Uterus (tissue), 3 donors: ENCODE measurements at regions not wholly inside any gene's neighbourhood (a gene's known extent, or its start where the extent isn't known, plus 50 kb on each side); places are given as distances from the start of the nearest gene placed in this dataset.

ENCODE experiments used
- DNase-seq, 2 donors: peaks; one replicate each; pipeline ENCODE4 v3.0.0-alpha.2; 2019 to 2020
- H3K27ac ChIP-seq, 2 donors: fragments of 200-600 bp; sonication (generic); 1 replicate in 1 of 2; 2 replicates in 1 of 2; pipeline ENCODE4 v1.5.1; 2016 to 2018
- H3K27me3 ChIP-seq, 2 donors: fragments of 200-600 bp; sonication (generic); one replicate each; pipeline ENCODE4 v1.5.1; 2018 to 2019; ENCODE audit warnings: control low read depth in 1 of 2
- H3K36me3 ChIP-seq, 2 donors: fragments of 200-600 bp; sonication (generic); one replicate each; pipeline ENCODE4 v1.5.1; 2019; ENCODE audit warnings: control low read depth in 1 of 2
- H3K4me1 ChIP-seq, 2 donors: fragments of 200-600 bp; sonication (generic); one replicate each; pipeline ENCODE4 v1.5.1; 2018 to 2019; ENCODE audit warnings: control low read depth in 1 of 2
- H3K4me3 ChIP-seq, 2 donors: fragments of 200-600 bp; sonication (generic); 1 replicate in 1 of 2; 2 replicates in 1 of 2; pipeline ENCODE4 v1.5.1; 2018 to 2019; ENCODE audit warnings: mild to moderate bottlenecking in 1 of 2
- H3K9me3 ChIP-seq, 2 donors: fragments of 200-600 bp; sonication (generic); one replicate each; pipeline ENCODE4 v1.5.1; 2019; ENCODE audit warnings: control low read depth in 1 of 2
- CTCF ChIP-seq, 4 experiments: fragments of 200-600 bp in 2 of 4; fragments of 450-650 bp in 2 of 4; sonication (generic) in 2 of 4; IDR thresholded peaks; one replicate each; pipeline ENCODE4 v1.5.1; 2016 to 2019; ENCODE audit warnings: antibody characterized with exemption in 4 of 4, mild to moderate bottlenecking in 2 of 4, moderate library complexity in 1 of 4
- POLR2A ChIP-seq, 2 donors: fragments of 450-650 bp; IDR thresholded peaks; one replicate each; pipeline ENCODE4 v1.6.1; 2016; ENCODE audit warnings: antibody characterized with exemption in 2 of 2, mild to moderate bottlenecking in 1 of 2, moderate library complexity in 1 of 2
- intact Hi-C: fragments of 100-400 bp; cut with DNase I; formaldehyde crosslinking; loops from one replicate; pipeline ENCODE4 v1.15.1; 2023; ENCODE audit warnings: low total_unique reads
- donor health status: DM: yes; HTN: yes; CAD: no.

DNA sequence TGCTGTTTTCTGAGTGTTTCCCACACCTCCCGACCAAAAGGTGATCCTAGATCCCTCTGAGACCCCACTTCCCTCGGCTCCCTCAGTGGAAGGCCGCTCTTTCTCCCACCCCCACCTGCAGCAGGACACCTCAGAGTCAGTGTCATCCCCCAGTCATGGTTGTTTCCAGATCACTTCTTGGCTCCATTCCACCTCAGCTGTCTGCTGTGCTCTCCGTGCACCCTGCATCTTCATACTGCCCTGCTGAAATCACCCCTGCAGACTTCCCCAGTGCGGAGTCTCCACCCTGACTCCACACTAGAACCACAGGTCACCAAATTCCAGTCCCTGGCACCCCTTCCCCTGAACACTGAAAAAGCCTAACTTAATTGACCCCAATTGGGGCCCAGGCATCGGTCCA, 255.1 kb upstream of the CDYL start:
- H3K4me1 ChIP-seq = no peaks in the 10 kb centered on the region
- DNase-seq = no peak

GRCh38 chr6:4518506-4518905, 257.7 kb upstream of the CDYL start:
- no peak for TF ChIP-seq CTCF (IDR thresholded peaks at IDR 0.05)
- TF ChIP-seq POLR2A (IDR thresholded peaks at IDR 0.05) = no peak
- Histone ChIP-seq H3K36me3 (no peaks in the 10 kb centered on the region), H3K4me1 (no peaks in the 10 kb centered on the region), H3K27me3 (no peaks in the 10 kb centered on the region), H3K9me3 (no peaks in the 10 kb centered on the region), H3K4me3 (no peak overlapping the region), H3K27ac (no peak overlapping the region)
- DNase-seq = no peak
- intact Hi-C loops = no loop called here

More for the DNA sequence above, 255.1 kb upstream of the CDYL start:
- H3K9me3 ChIP-seq = no peaks in the 10 kb centered on the region
- no peak overlapping the region for H3K4me3 ChIP-seq
- intact Hi-C loops = no loop called here
- H3K36me3 ChIP-seq = no peaks in the 10 kb centered on the region
- no peaks in the 10 kb centered on the region for H3K27me3 ChIP-seq
- no peak for TF ChIP-seq POLR2A (IDR thresholded peaks at IDR 0.05)
- TF ChIP-seq CTCF (IDR thresholded peaks at IDR 0.05) = no peak
- H3K27ac ChIP-seq = no peak overlapping the region

DNA sequence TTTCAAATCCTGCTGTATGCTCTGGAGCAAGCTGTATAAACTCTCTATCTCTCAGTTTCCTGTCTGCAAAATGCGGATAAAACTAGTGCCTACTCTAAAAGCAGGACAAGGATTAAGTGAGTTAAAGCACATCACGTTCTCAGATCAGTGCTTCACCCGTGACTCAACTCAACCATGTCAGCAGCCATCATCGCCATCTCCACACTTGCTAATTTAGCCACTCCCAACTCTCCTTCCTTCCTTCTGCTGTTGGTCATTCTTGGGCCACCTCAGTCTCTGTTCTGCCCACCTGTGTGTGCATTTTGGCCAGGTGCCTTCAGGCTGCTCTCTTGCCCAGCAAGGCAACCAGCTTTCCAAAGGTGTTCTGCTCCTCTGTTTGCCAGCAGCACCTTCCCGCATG, 260.0 kb upstream of the CDYL start:
- DNase-seq = no peak
- Histone ChIP-seq H3K27ac (no peak overlapping the region), H3K36me3 (no peaks in the 10 kb centered on the region), H3K9me3 (no peaks in the 10 kb centered on the region), H3K4me1 (no peaks in the 10 kb centered on the region), H3K4me3 (no peak overlapping the region), H3K27me3 (no peaks in the 10 kb centered on the region)
- TF ChIP-seq CTCF (IDR thresholded peaks at IDR 0.05) (no peak), POLR2A (IDR thresholded peaks at IDR 0.05) (no peak)
- intact Hi-C loops = no loop called here

DNA sequence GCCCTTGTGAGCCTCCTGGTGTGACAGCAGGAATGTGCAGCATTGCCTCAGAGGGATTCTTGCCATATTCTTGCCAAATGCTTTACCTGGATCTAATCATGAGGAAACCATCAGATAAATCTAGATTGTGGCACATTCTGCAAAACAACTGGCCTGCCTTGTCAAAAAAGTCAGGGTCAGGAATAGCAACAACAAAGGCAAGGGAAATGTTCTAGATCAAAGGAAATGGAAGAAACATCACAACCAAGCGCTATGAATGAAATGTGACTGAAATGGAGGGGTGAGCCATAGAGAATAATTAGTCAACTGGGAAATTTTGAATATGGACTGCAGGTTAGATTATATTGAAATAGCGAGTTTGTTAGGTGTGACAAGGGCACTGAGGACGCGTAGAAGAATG, 262.6 kb upstream of the CDYL start:
- Histone ChIP-seq H3K27ac (no peak overlapping the region), H3K9me3 (no peaks in the 10 kb centered on the region), H3K4me3 (no peak overlapping the region), H3K4me1 (no peaks in the 10 kb centered on the region), H3K36me3 (no peaks in the 10 kb centered on the region), H3K27me3 (no peaks in the 10 kb centered on the region)
- intact Hi-C loops = no loop called here
- DNase-seq = no peak
- TF ChIP-seq POLR2A (IDR thresholded peaks at IDR 0.05) = no peak
- TF ChIP-seq CTCF (IDR thresholded peaks at IDR 0.05) = no peak

- no peak for DNase-seq
- no peaks in the 10 kb centered on the region for H3K36me3 ChIP-seq
- H3K4me1 ChIP-seq = no peaks in the 10 kb centered on the region
- intact Hi-C loops = no loop called here
- H3K4me3 ChIP-seq = no peak overlapping the region
- no peak overlapping the region for H3K27ac ChIP-seq
- H3K27me3 ChIP-seq = no peaks in the 10 kb centered on the region
- H3K9me3 ChIP-seq = no peaks in the 10 kb centered on the region
- TF ChIP-seq POLR2A (IDR thresholded peaks at IDR 0.05) = no peak
These were observed 264.1 kb upstream of the CDYL start for GRCh38 chr6:4512051-4512471.

- no peaks in the 10 kb centered on the region for H3K9me3 ChIP-seq
- no peaks in the 10 kb centered on the region for H3K36me3 ChIP-seq
- H3K27ac ChIP-seq = no peak overlapping the region
- TF ChIP-seq CTCF (IDR thresholded peaks at IDR 0.05) = no peak
- no peak for TF ChIP-seq POLR2A (IDR thresholded peaks at IDR 0.05)
- no peak overlapping the region for H3K4me3 ChIP-seq
- H3K4me1 ChIP-seq = no peaks in the 10 kb centered on the region
- DNase-seq = no peak
- intact Hi-C loops = no loop called here
- no peaks in the 10 kb centered on the region for H3K27me3 ChIP-seq
These were observed 264.6 kb upstream of the CDYL start for GRCh38 chr6:4511641-4512020.
